HG03060 (cell line): ENCODE measurements at regions not wholly inside any gene's neighbourhood (a gene's known extent, or its start where the extent isn't known, plus 50 kb on each side); places are given as distances from the start of the nearest gene placed in this dataset.

ENCODE experiments used
- ATAC-seq: cut with Tn5 transposase; IDR thresholded peaks from one replicate; pipeline ENCODE4 v1.9.1; 2021; ENCODE audit warnings: low read depth, moderate number of reproducible peaks; ENCODE audit not compliant: unreplicated experiment

DNA sequence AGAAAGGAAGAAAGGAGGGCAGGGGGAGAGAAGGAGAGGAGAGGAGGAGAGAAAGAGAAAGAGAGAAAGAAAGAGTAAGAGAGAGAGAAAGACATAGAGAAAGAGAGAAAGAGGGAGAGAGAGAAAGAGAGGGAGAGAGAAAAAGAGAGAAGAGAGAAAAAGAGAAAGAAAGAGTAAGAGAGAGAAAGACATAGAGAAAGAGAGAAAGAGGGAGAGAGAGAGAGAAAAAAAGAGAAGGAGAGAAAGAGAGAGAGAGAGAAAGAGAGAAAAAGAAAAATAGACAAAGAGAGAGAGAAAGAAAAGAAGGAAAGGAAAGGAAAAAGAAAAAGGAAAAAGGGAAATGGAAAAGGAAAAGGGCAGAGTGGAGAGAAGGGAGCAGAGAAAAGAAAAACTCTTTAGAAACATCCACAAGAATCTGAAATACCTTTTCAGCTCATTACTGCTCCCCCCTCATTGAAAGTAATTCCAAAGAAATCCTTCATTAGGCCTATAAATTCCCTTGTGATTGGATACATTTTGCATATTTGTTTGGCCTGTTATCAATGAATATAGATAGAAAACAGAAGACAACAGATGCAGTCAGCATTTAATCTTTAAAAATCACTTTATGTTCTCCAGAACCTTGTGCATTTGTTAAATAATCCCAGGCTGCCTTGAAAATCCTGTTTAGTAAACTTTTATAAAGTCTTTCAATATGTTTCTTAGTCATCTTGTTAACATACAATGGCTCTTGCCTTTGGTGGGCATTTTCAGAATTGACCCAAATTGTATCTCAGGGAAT, 411.5 kb downstream of the NFIB start:
- ATAC-seq: no peak

DNA sequence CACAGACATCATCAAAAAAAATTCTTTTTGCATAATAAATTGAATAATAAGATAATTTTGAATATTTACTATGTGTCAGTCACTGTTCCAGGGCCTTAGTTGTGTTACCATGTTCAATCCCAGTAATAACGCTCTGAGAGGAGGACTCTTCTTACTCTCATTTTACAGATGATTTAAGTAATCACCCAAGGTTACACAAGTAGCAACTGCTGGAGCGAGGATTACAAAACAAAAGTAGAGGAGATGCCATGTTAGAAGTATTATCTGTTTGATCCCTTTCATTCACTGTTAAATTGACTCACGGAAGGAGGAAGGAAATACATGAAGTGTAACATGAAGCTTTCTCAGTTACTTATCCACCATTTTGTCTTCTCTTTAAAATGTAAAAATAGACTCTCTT, 412.8 kb downstream of the NFIB start:
- no peak for ATAC-seq

DNA sequence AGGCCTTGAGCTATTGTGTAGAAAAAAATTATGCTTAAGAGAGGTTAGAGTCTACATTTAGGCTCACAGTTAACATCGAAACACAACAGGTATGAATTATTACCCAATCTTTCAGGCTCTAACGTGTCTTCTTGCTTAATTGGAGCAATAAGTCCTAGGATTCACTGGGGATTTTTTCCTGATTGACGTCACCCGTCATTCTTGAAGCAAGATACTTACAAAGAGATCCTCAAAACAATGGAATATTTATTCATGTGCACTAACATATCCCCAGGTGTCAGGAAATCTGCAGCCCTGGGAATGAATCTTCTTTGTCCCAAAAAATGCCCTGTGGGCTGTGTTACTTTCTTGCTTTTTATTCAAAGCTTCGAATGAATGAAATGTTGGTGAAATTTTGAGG, 413.5 kb downstream of the NFIB start:
- no peak for ATAC-seq

DNA sequence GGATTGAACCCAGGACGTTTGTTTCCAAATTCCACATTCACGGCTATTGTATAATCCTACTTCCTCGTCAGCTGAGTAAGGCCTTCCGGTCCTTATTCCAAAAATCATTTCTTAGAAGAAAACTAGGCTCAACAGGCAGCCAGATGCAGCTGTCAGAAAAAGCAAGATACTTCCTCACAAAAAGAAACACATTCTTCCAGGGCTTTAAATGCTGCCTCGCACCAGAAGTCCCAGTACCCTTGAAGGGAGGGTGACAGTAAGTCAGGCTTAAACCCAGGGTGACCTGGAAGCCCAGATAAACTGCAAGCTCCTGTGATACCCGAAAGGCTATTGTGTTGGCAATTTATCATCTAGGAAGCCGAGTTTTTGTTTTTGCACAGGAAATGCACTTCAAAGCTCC, 414.0 kb downstream of the NFIB start:
- ATAC-seq: no peak

DNA sequence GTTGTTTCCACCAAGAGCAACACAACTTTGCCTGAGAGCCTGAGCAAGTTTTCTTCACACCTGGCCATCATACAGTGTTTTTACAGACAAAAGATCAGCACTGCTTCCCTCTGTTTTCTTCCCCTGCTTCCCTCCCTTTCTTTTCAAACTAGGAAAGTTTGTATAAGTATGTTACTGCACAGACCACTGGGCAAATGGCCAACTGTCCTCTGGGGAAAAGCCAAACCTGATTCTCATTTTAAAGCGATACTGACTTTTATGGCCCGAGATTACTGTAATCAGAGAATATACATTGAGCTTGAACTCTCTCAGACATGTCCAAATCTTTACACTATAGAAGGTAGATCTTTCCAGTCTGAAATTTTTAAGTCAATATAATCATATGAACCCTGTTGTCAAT, 415.0 kb downstream of the NFIB start:
- no peak for ATAC-seq

DNA sequence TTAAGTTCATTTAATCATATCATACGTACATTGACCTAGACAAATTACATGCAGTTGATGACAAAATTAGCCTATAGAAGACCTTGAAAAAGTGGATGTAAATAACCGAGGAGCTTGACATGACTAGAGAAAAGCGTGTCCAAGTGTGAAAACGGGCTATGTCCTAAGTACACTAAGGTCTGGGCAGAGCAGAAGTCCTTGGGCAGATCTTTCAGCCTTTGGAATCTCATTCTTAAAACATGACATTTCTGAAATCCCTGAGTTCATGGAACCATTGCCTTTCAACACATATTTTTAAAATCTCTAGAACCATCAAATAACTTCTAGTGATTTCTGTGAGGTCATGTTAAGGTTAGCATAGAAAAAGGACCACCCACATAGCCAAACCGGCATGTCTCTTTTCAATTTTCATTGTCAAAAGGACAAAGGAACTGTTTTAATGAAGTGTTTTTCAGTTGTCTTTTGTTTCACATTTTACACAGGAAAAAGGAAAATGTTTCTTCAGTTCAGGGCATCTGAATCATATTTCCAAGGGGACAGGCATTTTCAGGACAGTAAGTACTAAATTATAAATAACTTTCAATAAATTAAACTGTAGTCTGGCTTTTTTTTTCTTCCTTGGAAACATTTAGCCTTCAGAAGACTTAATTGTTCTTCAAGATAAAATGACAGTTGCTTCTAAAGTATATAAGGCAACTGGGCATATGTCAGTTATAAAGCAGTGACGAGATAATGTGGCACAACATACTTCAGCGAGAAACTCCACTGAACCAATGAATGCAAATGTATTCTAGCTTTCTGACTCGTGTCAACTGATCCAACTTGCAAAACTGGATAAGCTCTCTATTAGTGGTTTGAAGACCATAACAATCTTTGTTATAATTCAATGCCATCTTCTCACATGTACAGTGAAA, 416.8 kb downstream of the NFIB start:
- ATAC-seq: no peak

DNA sequence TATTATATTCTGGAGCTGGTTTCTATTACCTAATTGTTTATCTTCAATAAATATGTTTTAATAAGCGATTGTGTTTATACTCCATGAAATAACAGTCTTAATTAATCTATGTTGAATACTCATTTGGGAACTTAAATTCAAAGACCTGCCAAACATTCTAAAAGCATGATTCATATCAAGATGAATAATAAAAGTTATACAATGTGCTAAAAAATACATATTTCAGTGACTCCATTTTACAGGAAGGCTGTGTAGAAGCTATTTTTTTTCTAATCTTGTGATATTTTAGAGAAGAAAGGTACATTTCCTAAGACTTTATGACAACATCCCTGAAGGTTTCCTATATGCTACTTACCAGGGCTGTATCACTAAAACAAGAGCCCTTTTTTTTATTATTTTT, 417.9 kb downstream of the NFIB start:
- ATAC-seq: no peak

DNA sequence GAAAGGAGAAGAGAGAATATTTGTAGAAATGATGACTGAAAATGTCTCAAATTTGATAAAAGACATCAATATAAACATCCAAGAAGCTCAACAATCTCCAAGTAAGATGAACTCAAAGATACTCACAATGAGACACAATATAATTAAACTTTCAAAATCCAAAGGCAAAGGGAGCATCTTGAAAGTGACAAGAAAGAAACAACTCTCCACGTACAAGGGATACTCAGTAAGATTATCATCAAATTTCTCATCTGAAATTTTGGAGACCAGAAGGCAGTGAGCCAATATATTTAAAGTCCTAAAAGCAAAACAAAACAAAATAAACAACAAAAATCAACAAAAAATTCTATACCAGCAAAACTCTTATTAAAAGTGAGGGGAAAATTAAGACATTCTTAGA, 428.7 kb downstream of the NFIB start:
- ATAC-seq: no peak

DNA sequence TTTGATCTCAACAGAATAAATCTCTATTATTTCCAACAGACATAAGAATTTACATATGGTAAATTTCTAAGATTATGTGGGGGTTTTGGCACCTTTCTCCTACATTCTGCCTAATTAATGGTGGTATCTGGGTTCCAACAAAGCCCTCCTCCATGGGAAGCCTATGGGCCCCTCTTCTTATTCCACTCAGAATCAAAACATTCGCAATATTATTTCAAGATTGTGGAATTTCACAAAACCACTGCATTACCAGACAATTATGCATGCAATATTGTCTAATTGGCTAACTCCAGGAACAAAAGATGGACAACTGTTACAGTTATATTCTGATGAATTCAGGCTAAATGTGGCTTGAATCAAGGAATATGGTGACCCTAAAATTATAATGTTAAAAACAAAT, 434.0 kb downstream of the NFIB start:
- ATAC-seq: no peak

DNA sequence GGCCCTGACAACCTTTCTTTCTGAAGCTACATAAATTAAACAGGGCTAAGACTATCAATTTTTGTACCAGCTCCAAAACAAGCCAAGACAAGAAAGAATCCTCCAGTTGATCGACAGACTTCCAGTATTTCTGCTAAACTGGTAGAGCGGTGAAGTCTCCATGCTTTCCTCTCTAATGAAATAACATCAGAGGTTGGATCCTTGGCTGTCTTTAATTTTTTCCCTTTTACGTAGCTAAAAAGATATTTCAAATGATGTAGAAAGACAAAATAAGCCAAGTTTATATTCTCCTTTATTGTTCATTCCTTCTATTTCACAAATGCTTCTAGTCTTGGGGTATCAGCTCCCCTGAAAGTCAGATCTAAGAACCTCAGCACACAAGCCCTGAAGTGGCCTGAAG, 434.9 kb downstream of the NFIB start:
- ATAC-seq: no peak

DNA sequence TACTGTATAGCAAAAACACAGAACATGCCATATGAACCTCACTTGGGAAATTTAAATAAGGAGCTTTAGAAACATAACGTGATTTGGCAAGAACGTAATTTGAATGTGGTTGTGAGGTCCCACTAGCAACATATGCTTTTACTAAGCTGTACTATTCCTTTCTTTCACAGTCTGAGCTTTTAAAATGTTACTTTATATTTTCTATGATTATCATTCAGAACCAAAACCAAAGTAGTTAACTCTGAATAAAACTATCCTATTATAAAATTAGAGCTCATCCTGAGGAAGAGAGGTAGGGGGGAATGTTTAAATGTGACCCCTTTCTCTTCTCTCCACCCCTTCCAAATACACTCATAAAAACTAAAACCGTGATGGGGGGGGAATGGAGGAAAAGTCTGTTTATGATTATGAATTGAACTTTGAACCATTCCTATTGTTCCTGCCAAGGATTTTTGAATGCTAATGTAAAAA, 435.7 kb downstream of the NFIB start:
- no peak for ATAC-seq

DNA sequence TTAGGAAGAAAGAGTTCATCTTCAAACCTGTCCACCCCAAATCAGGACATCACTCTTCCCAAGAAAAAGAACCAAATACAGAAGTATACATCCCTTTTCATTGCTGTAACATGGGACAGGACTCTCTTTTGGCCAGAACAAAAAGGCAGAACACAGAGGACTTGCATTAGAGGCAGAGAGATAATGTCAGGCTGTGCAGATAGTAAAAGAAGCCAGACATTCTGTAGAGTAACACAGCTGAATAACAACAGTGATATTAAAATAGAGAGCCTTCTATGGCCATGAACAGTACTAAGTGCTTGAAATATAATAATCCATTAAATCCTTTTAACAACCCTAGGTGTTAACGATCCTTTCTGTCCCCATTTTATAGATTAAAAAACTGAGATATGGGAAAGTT, 437.2 kb downstream of the NFIB start:
- no peak for ATAC-seq

DNA sequence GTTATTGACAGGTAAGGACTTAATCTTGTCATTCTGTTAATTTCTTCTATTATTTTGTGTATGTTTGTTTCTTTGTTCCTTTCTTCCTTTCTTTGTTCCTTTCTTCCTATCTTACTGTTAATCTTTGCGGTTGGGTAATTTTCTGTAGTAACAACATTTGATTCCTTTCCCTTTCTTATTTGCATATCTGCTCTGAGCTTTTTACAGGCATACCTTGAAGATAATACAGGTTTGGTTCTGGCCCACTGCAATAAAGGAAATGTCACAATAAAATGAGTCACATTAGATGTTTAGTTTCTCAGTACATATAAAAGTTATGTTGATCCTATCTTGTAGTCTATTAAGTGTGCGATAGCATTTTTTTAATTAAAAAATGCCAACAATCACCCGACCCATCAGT, 440.7 kb downstream of the NFIB start:
- no peak for ATAC-seq

DNA sequence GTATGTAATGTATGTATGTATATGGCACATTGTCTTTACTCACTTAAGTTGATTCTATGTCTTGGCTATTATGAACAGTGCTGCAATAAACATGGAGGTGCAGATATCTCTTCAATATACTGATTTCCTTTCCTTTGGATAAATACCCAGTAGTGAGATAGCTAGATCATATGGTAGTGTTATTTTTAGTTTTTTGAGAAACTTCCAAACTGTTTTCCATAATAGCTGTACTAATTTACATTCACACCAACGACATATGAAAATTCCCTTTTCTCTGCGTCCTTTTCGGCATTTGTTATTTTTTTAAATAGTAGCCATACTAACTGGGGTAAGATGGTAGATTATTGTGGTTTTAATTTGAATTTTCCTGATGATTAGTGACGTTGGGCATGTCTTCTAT, 445.6 kb downstream of the NFIB start:
- no peak for ATAC-seq

DNA sequence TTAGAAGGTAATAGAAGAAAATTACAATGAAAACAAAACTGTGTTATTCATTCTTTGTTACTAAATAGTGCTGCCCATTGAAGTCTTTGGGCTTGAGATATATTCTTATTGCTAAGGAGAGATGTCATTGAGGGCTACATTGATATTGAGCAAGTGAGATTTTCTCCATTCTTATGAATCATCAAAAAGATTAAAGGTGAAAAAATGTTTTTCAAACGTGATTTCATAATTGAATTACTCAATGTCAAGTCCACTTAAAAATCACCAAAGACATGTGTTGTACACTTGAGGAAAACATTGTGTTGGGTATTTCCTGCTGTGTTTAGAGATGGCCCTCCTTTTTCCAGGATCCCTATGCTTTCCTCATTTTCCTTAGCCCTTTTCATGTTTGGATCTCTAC, 448.1 kb downstream of the NFIB start:
- no peak for ATAC-seq

DNA sequence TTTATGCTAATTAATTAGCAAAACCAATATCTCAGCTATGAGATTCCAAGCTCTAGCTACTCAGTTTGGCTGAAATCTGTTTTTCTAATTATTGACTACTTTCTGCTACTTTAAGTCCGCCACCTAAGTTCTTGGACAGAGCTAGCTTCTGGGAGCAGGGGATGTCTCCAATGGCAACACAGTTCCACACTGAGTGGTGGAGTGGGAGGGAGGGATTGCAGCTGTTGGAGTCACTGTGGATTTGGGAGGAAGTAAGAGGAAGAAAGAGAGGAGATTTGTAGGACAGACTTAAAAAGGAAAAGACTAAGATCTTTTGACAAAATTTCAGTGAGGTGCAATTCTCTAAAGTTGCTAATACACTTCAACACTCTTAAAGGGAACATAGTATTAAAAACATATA, 450.8 kb downstream of the NFIB start:
- no peak for ATAC-seq

DNA sequence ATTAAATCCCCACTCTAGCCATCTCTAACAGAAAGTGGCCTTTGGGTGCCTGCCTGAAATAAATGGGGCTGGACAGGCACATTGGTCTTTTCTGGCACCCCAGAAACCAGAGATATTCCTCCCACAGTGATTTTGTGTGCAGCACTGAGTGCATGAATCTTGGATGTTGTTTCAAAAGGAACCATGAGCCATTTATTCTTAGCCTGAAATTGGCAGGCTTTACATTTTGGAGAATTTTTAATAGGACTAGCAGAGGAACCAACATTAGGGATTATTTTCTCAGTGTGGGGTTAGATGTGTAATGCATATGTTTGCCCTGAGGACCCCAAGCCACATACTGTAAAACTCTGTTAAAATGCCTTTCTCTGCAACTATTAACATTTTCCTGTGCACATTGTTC, 451.3 kb downstream of the NFIB start:
- ATAC-seq: no peak

DNA sequence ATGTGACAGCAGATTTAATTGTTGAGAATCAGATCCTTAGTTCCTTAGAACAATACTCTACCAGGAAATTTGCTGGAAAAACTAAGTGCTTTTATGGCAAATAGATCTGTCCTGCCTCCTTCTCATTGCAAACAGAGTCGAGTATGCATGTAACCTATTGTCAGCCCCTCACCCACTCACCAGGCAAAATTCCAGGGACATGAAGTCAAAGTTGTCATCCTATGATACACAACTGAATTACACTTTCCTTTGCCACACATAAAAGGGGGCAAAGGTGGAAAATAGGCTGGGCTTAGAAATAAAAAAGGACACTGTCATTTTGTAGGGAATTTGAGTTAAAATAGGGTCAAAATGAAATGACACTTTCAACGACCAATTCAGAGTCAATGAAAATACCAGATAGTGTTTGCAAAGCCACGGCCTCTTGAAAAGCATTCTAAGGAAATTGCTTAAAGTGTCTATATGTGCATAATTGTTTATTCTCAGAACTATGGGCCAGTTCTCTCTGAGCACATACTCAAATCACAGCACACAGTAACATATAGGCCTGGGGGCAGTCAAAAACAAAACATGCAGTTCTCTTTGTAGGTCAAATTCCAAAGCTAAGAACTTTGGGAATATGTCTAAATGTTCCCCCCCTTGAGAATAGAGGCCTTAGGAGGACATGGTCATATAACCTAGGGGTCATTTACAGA, 452.8 kb downstream of the NFIB start:
- ATAC-seq: no peak

DNA sequence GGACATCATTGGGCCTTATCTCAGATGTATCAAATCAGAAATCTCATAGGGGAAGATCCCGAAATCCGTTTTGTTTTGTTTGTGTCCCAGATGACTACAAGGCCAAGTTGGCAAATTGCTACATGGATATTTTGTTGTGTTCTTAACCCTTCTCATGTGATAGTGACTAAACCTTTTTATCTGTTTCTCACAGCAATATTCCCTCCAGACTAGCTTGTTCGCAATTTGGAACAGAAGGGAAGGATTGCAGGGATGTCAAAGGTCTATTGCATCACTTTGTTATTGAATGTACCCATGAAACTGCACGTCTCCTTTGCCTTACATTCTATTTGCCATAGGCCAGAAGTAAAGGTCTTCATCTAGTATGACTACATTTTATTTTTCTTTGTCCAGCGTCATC, 453.9 kb downstream of the NFIB start:
- ATAC-seq: no peak

DNA sequence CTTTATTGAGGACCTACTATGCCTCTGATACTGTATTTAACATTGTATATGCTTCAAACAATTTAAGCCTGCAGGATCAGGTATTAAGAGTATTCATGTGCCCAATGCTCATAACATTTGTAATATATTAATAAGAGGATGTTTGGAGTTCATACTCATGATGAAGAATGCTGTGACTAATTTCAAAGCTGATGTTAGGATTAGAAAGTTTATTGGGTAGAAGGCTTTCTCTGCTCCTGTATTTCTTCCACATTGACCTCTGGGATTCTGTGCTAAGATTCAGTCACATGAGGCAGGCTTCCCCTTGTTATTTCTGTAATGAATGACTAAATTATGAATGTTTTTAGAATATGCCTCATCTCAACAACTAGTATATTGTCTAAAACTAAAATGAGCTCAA, 456.4 kb downstream of the NFIB start:
- ATAC-seq: no peak

DNA sequence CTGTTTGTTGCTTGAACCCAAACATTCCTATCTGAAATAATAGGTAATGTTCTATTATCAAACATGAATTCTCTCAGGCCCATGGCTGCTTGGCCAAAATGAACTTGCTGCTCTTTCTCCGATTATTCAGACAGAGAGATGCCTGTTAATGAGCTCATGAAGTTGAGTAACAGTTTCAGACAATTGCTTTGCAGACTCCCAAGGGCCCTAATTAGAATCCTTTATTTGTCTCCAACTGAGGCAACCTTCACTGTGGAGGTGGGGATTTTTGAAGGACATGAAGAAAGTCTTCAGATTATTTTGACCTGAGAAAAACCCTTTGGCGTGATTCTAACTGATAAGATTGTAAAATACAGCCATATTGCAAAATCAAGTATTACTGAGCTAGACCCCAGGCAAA, 466.7 kb downstream of the NFIB start:
- ATAC-seq: no peak
